GM13977 (cell line): ENCODE measurements at regions not wholly inside any gene's neighbourhood (a gene's known extent, or its start where the extent isn't known, plus 50 kb on each side); places are given as distances from the start of the nearest gene placed in this dataset.

ENCODE experiments used
- DNase-seq: peaks from one replicate; pipeline ENCODE4 v3.0.0; 2012; ENCODE audit warnings: low spot score
- in situ Hi-C: fragments of 300-500 bp; cut with MboI; formaldehyde crosslinking; loops from one replicate; pipeline ENCODE4 v1.12.0; 2022; ENCODE audit warnings: low sequenced_read_pairs, low pct_unique_long_range_greater_than_20kb, mixed read lengths, inconsistent platforms; ENCODE audit not compliant: unreplicated experiment
- TF ChIP-seq, protein P1 (sequence below): IDR thresholded peaks from 2 replicates; pipeline ENCODE4 v1.5.1; 2012; ENCODE audit warnings: mild to moderate bottlenecking, control low read depth; ENCODE audit not compliant: insufficient read depth; ENCODE audit errors: extremely low read depth, missing control alignments

DNA sequence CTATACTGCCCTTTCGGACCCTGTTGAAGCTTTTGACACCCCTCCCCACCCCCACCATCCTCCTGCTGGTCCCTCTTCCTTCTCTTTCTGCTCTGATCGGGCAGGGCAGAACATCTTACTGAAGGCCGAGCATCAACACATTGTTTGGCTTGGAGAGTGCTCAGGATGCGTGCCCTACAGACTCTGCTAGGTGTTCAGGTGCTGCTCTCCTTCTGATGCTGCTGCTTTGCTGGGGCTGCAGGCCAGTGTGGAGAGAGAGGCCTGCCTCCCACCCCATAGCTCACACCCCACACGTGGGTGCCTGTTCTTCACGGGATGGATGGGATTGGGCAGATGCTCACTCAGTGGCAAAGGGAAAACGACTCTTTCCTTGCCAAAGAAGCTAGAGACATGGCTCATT is 89.8 kb upstream of the ONECUT1 start:
- in situ Hi-C loops = no loop called here

DNA sequence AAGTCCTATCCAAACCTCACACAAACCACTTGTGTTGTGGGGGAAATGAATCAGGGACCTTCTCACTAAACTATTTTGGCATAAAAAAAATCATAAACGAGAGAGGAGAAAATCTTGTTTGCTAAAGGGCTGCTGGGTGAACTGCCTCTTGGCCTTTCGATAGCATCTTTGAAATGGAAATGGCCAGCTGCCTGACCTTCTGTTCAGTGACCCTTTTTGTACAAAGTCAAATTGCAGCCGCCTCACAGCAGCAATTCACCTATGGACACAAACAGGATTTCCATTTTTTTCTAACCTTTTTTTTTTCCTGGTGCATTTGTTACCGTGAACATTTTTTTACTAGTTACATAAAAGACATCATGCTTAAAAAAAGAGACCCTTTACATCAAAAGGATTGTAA is 89.0 kb upstream of the ONECUT1 start:
- DNase-seq = no peak

More for the DNA sequence above, 89.8 kb upstream of the ONECUT1 start:
- no peak for DNase-seq
- TF ChIP-seq, protein P1, sequence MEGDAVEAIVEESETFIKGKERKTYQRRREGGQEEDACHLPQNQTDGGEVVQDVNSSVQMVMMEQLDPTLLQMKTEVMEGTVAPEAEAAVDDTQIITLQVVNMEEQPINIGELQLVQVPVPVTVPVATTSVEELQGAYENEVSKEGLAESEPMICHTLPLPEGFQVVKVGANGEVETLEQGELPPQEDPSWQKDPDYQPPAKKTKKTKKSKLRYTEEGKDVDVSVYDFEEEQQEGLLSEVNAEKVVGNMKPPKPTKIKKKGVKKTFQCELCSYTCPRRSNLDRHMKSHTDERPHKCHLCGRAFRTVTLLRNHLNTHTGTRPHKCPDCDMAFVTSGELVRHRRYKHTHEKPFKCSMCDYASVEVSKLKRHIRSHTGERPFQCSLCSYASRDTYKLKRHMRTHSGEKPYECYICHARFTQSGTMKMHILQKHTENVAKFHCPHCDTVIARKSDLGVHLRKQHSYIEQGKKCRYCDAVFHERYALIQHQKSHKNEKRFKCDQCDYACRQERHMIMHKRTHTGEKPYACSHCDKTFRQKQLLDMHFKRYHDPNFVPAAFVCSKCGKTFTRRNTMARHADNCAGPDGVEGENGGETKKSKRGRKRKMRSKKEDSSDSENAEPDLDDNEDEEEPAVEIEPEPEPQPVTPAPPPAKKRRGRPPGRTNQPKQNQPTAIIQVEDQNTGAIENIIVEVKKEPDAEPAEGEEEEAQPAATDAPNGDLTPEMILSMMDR = no peak

DNA sequence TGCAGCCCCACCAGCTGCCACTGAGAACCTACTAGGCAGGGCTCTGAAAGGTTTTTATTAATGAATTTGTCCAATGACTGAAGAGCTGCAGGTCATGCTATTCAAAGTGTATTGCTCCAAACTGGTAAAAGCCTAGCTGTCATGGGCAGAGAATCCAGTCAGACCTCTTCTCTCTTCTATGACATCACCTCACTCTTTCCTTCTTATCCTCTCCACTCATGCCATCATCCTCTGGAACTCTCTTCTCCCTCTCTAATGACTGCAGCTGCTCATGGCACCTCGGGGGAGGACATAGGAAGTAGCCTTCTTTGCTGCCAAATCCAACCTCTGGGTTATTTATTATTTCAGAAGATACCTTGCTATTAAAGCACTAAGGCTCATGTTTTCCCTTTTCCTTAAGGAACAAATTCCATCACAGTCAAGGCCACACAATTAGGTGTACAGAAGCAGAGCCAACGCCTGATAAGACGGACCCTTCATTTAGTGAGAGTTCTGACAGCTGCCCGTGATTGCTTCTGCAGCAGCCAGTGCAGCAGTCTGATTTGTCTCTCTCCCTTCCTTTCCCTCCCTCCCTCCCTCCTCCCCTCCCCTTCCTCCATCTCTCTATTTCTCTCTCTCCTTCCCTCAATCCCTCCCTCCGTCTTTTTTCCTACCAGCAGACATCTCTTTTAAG is 87.0 kb upstream of the ONECUT1 start:
- TF ChIP-seq, protein P1 = no peak
- in situ Hi-C loops = no loop called here
- DNase-seq = no peak

More for the DNA sequence above, 89.0 kb upstream of the ONECUT1 start:
- TF ChIP-seq, protein P1 = no peak
- in situ Hi-C loops = no loop called here

DNA sequence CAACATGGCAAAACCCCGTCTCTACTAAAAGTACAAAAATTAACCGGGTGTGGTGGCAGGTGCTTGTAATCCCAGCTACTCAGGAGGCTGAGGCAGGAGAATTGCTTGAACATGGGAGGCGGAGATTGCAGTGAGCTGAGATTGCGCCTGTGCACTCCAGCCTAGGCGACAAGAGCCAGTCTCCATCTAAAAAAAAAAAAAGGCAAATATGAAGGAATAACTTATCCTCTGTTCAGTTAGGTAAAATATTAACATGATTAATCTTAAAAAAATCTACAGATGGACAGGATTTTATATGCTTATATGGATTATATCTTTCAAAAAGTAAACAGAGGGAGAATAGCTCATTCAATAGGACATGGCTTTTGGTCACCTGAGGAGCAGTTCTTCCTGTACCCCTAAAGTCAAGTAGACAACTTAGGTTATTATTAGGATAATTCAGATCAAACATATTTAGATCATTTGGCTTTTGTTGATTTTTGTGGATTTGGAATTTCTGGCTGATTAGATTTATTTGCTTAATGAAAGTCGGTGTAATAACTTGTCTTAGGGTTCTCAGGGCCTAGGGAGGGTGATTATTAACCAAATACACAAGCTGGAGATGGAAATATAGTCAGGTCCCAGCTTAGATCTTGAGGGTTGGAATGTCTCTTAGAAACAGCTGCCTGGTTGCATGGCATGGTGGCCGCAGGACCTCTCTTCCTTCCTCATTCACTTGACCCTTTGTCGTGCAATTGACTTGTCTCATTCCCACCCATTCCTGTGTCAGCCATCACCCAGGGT is 82.1 kb upstream of the ONECUT1 start:
- DNase-seq = no peak
- TF ChIP-seq, protein P1 = no peak
- in situ Hi-C loops = loop anchor here (25.0 kb wide), 1 partner anchor 90 kb away; no protein-coding TSS in a partner anchor

DNA sequence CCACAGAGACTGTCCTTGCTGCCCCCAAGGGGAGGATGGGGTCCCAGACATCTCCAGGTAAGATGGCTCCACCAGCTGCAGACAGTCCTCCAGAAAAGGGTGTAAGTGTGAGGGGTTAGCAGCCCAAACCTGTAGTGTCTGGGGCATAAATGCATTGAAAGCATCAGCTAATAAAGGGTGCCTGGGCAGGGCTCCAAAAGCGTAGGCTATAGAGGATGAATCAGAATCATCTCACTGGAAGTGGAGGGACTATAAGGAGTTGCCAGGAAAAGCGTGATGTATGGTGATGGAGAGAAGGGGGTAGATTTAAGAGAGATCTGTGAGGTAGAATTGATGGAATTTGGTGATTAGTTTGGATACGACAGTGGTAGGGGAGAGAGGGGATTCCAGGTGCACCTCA is 79.9 kb upstream of the ONECUT1 start:
- TF ChIP-seq, protein P1 = no peak
- in situ Hi-C loops = loop anchor here (25.0 kb wide), 1 partner anchor 92 kb away; no protein-coding TSS in a partner anchor

DNA sequence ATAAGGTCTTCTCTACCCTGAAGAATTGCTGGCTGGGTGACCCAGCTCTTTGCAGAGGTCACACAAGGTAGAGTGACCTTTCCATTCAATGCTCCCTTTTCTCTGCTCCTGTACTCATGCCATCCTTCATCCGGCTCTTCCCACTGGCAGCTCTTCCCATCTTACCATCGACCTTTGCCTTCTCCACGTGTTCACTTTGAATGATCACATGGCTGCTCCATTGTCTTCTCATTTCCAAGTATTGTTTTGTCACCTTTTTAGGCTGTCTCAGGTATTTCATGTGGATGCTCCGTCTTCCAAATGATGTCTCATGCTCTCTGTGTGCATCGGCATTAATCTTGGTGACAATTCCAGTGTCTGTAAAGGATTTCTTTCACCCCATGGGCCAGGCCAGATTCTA is 76.6 kb upstream of the ONECUT1 start:
- in situ Hi-C loops = loop anchor here (25.0 kb wide), 1 partner anchor 96 kb away; no protein-coding TSS in a partner anchor
- TF ChIP-seq, protein P1 = no peak
- no peak for DNase-seq

More for the DNA sequence above, 79.9 kb upstream of the ONECUT1 start:
- no peak for DNase-seq
